ENCODE measurements at regions not wholly inside any gene's neighbourhood (a gene's known extent, or its start where the extent isn't known, plus 50 kb on each side); places are given as distances from the start of the nearest gene placed in this dataset.

- H3K36me3 Mint-ChIP-seq (ENCODE audit: low read depth): no peaks in the 10 kb centered on the region
- no peak for DNase-seq
- no peaks in the 10 kb centered on the region for H3K27me3 Mint-ChIP-seq
- no peaks in the 10 kb centered on the region for H3K9me3 Mint-ChIP-seq
- H3K4me3 Mint-ChIP-seq: no peak overlapping the region
- no peaks in the 10 kb centered on the region for H3K4me1 Mint-ChIP-seq
- POLR2A ChIA-PET: no interaction called here
- H3K27ac Mint-ChIP-seq: no peak overlapping the region
- CTCF ChIA-PET: no interaction called here
Observed at GRCh38 chr5:92378966-92379611, 996.0 kb upstream of the ARRDC3 start.

GRCh38 chr5:92374859-92375258 lies 991.7 kb upstream of the ARRDC3 start:
- CTCF ChIA-PET: no interaction called here
- POLR2A ChIA-PET: no interaction called here
- no peak overlapping the region for H3K27ac Mint-ChIP-seq
- H3K4me3 Mint-ChIP-seq: no peak overlapping the region
- no peaks in the 10 kb centered on the region for H3K36me3 Mint-ChIP-seq (ENCODE audit: low read depth)
- DNase-seq: no peak
- no peaks in the 10 kb centered on the region for H3K27me3 Mint-ChIP-seq
- H3K9me3 Mint-ChIP-seq: peaks cover 3% of the 10 kb centered on the region
- H3K4me1 Mint-ChIP-seq: no peaks in the 10 kb centered on the region

DNA sequence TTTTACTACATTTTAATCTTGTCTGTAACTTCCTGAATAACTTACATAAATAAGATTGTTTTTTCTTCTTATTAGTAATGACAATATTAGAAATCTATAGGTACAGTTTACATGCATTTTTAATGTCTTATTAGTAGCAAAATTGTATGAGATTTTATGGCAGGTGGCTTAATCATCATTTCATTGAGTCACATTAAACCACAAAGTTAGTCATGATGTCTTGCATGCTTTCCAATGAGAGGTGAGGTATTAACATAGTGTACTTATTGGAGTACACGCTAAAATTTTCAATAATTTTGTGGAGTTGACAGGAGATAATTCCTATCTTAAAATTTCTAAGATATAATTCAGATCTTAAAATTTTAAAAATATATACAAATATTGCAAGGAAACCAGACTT lies 989.6 kb upstream of the ARRDC3 start:
- ChIA-PET POLR2A (no interaction called here), CTCF (no interaction called here)
- Mint-ChIP-seq H3K4me3 (no peak overlapping the region), H3K27me3 (no peaks in the 10 kb centered on the region), H3K36me3 (ENCODE audit: low read depth) (no peaks in the 10 kb centered on the region), H3K9me3 (peaks cover 7% of the 10 kb centered on the region), H3K4me1 (no peaks in the 10 kb centered on the region), H3K27ac (no peak overlapping the region)
- no peak for DNase-seq

GRCh38 chr5:92371889-92372235 lies 988.7 kb upstream of the ARRDC3 start:
- POLR2A ChIA-PET: no interaction called here
- no peaks in the 10 kb centered on the region for H3K36me3 Mint-ChIP-seq (ENCODE audit: low read depth)
- H3K9me3 Mint-ChIP-seq: peaks cover 7% of the 10 kb centered on the region
- H3K27me3 Mint-ChIP-seq: no peaks in the 10 kb centered on the region
- H3K27ac Mint-ChIP-seq: no peak overlapping the region
- H3K4me1 Mint-ChIP-seq: no peaks in the 10 kb centered on the region
- H3K4me3 Mint-ChIP-seq: no peak overlapping the region
- CTCF ChIA-PET: no interaction called here
- no peak for DNase-seq

DNA sequence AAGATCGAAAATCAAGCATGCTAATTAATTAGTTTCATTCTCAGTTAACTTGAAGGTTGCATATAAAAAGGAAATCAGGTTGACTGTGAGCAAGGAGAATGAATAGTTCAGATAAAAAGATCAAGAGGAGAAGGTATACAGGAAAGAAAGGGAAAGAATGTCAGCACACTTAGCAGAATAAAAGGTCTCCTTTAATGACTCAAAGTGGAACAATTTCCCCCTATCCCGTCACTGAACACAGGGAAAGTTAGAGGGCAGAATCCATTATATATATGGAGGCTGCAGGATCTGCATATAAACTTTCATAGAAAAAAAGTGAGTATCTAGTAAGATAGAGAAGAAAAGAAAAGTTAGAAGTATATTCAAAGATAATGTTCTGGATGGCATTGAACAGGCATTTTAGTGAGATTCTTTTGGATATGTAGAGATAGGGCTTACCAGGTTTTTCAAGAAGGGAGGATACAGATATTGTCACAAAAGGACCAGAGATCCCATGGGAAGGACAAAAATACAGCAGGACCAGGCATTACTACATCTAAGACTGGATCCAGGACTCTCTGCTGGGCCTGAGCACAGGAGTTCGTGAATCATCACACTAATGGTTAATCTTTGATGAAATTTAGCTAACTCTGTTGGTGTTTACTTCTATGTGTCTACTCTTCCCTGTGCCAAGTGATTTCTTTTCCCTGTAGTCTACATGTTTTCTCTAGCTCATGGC lies 988.2 kb upstream of the ARRDC3 start:
- DNase-seq: no peak
- Mint-ChIP-seq H3K27ac (no peak overlapping the region), H3K4me1 (no peaks in the 10 kb centered on the region), H3K36me3 (ENCODE audit: low read depth) (no peaks in the 10 kb centered on the region), H3K27me3 (no peaks in the 10 kb centered on the region), H3K4me3 (no peak overlapping the region), H3K9me3 (peaks cover 7% of the 10 kb centered on the region)
- ChIA-PET CTCF (no interaction called here), POLR2A (no interaction called here)

GRCh38 chr5:92370032-92370431 lies 986.9 kb upstream of the ARRDC3 start:
- Mint-ChIP-seq H3K27ac (no peak overlapping the region), H3K4me1 (no peaks in the 10 kb centered on the region), H3K36me3 (ENCODE audit: low read depth) (no peaks in the 10 kb centered on the region), H3K27me3 (no peaks in the 10 kb centered on the region), H3K9me3 (peaks cover 7% of the 10 kb centered on the region), H3K4me3 (no peak overlapping the region)
- POLR2A ChIA-PET: no interaction called here
- CTCF ChIA-PET: no interaction called here
- no peak for DNase-seq

- no peak overlapping the region for H3K27ac Mint-ChIP-seq
- H3K4me1 Mint-ChIP-seq: no peaks in the 10 kb centered on the region
- peaks cover 7% of the 10 kb centered on the region for H3K9me3 Mint-ChIP-seq
- H3K27me3 Mint-ChIP-seq: no peaks in the 10 kb centered on the region
- ChIA-PET CTCF (no interaction called here), POLR2A (no interaction called here)
- no peak for DNase-seq
- H3K36me3 Mint-ChIP-seq (ENCODE audit: low read depth): no peaks in the 10 kb centered on the region
- H3K4me3 Mint-ChIP-seq: no peak overlapping the region
Observed at GRCh38 chr5:92369587-92369986, 986.5 kb upstream of the ARRDC3 start.

DNA sequence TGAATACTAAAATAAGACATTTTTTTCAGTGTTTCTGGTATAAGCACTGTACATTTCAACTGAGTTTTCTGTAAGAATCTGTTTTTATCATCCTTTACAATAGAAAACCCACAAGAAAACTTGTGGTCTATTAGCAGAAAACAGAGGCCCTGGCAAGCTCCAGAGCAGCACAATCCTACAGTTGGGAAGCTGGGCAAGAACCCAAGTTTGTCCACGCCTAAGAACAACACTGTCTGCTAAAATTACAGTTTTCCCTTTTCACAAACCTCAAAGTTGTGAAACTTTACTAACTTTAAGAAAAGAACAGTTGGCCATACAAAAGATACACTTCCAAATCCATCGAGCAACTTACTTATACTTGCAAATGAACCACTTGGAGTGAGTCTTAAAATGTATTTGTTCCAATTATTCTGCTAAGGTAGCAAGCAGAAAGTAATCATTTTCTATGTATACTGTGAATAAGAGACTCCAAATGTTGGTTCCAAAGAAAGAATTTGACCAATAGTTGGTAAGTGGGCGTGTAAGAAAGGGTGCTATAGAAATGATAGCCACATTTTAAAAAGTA lies 982.0 kb upstream of the ARRDC3 start:
- DNase-seq: no peak
- Mint-ChIP-seq H3K4me1 (no peaks in the 10 kb centered on the region), H3K27me3 (no peaks in the 10 kb centered on the region), H3K27ac (no peak overlapping the region), H3K4me3 (no peak overlapping the region), H3K36me3 (ENCODE audit: low read depth) (no peaks in the 10 kb centered on the region), H3K9me3 (peaks cover 6% of the 10 kb centered on the region)
- CTCF ChIA-PET: no interaction called here
- POLR2A ChIA-PET: no interaction called here

DNA sequence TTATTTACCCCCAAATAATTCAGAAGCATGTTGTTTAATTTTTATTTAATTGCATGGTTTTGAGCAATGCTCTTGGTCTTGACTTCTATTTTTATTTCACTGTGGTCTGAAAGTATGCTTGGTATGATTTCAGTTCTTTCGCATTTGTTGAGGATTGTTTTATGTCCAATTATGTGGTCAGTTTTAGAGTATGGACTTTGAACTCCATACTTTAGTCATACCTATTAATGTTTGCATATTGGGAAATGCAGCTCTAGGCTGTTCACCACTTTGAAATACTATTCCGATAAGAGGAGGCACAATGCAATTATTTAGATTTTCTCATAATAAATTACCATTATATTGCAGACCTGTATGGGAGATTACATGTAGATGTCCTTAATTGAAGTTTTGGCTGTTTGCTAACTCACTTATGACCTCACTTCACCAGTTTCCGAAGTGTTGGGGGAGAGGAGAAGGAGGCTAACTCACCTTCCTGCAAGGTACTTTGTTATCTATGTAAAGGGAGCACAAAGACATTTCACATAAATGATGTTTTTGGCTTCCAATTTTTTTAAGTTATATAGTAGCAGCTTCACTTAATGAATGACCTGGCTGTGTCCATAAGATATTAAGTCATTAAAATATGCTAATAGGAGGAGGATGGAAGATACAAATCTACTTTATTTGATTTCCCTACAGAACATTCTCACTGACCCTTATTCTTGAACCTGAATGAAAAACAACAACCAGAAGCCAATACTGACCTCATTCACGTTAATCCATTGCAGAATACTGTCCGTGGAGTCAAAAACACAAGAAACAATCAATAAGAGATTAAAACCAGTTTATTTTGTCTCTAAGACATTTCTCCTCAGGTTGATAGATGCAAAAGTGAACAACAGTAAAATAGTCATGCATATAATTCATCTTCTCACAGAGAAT lies 970.3 kb upstream of the ARRDC3 start:
- no peaks in the 10 kb centered on the region for H3K27me3 Mint-ChIP-seq
- ChIA-PET POLR2A (no interaction called here), CTCF (no interaction called here)
- no peaks in the 10 kb centered on the region for H3K9me3 Mint-ChIP-seq
- H3K4me1 Mint-ChIP-seq: no peaks in the 10 kb centered on the region
- DNase-seq: no peak
- no peak overlapping the region for H3K27ac Mint-ChIP-seq
- H3K36me3 Mint-ChIP-seq (ENCODE audit: low read depth): no peaks in the 10 kb centered on the region
- no peak overlapping the region for H3K4me3 Mint-ChIP-seq

GRCh38 chr5:92337772-92338234 lies 954.7 kb upstream of the ARRDC3 start:
- Mint-ChIP-seq H3K36me3 (ENCODE audit: low read depth) (no peaks in the 10 kb centered on the region), H3K27me3 (no peaks in the 10 kb centered on the region), H3K4me3 (no peak overlapping the region), H3K27ac (no peak overlapping the region), H3K4me1 (no peaks in the 10 kb centered on the region), H3K9me3 (no peaks in the 10 kb centered on the region)
- ChIA-PET CTCF (no interaction called here), POLR2A (no interaction called here)
- no peak for DNase-seq

GRCh38 chr5:92332039-92332438 lies 948.9 kb upstream of the ARRDC3 start:
- CTCF ChIA-PET: no interaction called here
- Mint-ChIP-seq H3K36me3 (ENCODE audit: low read depth) (no peaks in the 10 kb centered on the region), H3K27me3 (no peaks in the 10 kb centered on the region), H3K4me1 (no peaks in the 10 kb centered on the region), H3K27ac (no peak overlapping the region), H3K9me3 (no peaks in the 10 kb centered on the region), H3K4me3 (no peak overlapping the region)
- POLR2A ChIA-PET: no interaction called here
- DNase-seq: no peak

DNA sequence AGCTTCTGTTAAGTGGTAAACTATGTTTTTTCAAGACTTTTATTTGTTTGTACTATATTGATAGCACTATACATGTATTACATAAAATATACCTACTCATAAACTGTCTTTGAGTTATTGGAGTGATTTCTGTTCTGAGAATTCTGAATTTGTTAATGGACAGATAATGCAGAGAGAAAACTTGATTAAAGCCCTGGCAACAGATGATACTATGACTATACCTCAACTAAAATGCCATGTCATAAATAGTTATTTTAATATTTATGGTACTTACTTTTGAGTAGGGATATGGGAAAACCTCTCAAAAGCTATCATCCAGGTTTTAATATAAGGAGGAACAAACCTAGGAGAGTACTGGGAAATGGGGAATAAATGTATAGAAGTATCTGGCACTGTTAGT lies 947.2 kb upstream of the ARRDC3 start:
- H3K9me3 Mint-ChIP-seq: no peaks in the 10 kb centered on the region
- no peak overlapping the region for H3K27ac Mint-ChIP-seq
- POLR2A ChIA-PET: no interaction called here
- no peak for DNase-seq
- no peaks in the 10 kb centered on the region for H3K36me3 Mint-ChIP-seq (ENCODE audit: low read depth)
- H3K4me1 Mint-ChIP-seq: no peaks in the 10 kb centered on the region
- H3K27me3 Mint-ChIP-seq: no peaks in the 10 kb centered on the region
- CTCF ChIA-PET: no interaction called here
- no peak overlapping the region for H3K4me3 Mint-ChIP-seq

DNA sequence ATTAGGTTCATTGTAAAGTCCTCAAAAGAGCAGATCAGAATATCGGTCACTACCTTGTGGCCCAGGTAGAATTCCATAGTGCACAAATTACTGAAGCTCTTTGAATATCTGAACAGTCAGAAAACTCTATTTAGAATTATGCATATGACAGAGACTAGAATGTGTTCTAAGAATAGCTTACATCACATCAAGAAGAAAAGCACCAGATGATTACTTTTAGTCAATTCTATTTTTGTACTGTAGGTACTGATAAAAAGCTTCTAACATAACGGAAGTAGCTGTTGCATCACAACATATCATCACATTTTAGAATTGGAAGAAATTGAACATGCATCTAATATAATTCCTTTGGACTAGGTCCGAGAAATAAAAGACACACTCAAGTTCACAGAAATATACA lies 946.6 kb upstream of the ARRDC3 start:
- DNase-seq: no peak
- POLR2A ChIA-PET: no interaction called here
- Mint-ChIP-seq H3K27me3 (no peaks in the 10 kb centered on the region), H3K4me3 (no peak overlapping the region), H3K36me3 (ENCODE audit: low read depth) (no peaks in the 10 kb centered on the region), H3K9me3 (no peaks in the 10 kb centered on the region), H3K27ac (no peak overlapping the region), H3K4me1 (no peaks in the 10 kb centered on the region)
- CTCF ChIA-PET: no interaction called here

Measured in activated CD4-positive, alpha-beta T cell treated with anti-CD3 and anti-CD28 coated beads, Interleukin-2, amount 10 ng/mL, durations not matched to agents 7 days and 5 days (primary cell).